ENCODE measurements at regions not wholly inside any gene's neighbourhood (a gene's known extent, or its start where the extent isn't known, plus 50 kb on each side); places are given as distances from the start of the nearest gene placed in this dataset.
A peak's percentile ranks its signal among the peaks of the same experiment; 100 is the strongest.

DNA sequence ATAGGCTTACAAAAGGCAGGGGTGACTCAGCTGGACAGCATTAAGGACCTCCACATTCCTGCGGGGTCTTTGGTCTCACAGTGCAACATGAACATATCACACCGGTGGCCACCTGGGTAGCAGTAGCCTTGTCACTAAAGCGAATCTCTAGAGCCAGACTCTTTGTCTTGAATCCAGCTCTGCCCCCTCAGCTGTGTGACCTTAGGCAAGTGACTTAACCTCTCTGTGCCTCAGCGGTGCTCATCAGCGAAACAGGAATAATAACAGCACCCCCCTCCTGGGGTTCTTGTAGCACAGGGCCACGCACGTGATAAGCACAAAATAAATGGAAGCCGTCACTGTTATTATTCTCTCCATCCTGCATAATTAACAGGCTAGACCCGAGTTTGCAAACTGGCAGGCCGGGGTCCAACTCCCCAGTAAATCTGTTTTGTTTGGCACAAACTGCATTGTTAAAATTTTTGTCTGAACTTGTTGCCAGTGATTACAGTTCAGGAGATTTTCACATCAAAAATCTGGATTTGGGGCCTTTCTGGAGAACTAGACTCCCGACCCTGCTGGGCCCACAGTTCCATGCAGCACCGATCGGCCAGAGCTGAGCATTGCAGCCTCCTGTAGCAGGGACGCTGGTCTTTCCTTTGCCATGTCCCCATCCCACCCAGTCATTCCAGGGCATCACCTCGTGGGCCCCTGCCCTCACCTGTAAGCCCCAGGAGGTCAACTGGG lies 174.8 kb downstream of the PHETA1 start:
- DNase-seq (ENCODE audit: low read depth) (no peak), FAIRE-seq (peak; percentile 52)
- TF ChIP-seq, protein P1, sequence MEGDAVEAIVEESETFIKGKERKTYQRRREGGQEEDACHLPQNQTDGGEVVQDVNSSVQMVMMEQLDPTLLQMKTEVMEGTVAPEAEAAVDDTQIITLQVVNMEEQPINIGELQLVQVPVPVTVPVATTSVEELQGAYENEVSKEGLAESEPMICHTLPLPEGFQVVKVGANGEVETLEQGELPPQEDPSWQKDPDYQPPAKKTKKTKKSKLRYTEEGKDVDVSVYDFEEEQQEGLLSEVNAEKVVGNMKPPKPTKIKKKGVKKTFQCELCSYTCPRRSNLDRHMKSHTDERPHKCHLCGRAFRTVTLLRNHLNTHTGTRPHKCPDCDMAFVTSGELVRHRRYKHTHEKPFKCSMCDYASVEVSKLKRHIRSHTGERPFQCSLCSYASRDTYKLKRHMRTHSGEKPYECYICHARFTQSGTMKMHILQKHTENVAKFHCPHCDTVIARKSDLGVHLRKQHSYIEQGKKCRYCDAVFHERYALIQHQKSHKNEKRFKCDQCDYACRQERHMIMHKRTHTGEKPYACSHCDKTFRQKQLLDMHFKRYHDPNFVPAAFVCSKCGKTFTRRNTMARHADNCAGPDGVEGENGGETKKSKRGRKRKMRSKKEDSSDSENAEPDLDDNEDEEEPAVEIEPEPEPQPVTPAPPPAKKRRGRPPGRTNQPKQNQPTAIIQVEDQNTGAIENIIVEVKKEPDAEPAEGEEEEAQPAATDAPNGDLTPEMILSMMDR (IDR thresholded peaks at IDR 0.05; ENCODE audit: insufficient read depth, low read length, severe bottlenecking): no peak
- H3K4me3 ChIP-seq (ENCODE audit: low read depth, low read length): no peak overlapping the region
- no peaks in the 10 kb centered on the region for H3K27me3 ChIP-seq (ENCODE audit: control insufficient read depth, insufficient read depth, low read length)
- no peaks in the 10 kb centered on the region for H3K36me3 ChIP-seq (ENCODE audit: control insufficient read depth, insufficient read depth, low read length)

DNA sequence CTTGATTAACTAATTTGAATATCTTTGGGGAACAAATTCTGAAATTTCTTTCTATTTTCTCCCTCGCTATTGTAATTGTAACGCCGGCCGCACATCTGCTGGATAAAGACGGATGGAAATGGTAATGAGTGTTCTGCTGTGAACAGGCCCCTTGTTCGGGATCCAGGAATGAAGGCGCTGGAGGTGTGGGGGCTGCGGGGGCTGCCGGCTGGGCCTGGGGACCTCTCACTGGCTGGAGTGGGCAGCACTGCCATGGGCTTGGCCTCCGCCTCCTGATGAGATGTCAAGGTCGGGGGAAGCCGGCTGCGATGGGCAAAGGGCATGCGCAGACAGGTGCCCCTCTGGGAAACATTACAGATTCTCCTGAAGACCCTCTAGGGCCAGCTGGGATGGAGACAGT lies 175.4 kb downstream of the PHETA1 start:
- no peak for FAIRE-seq
- no peak for DNase-seq (ENCODE audit: low read depth)
- no peaks in the 10 kb centered on the region for H3K27me3 ChIP-seq (ENCODE audit: control insufficient read depth, insufficient read depth, low read length)
- no peaks in the 10 kb centered on the region for H3K36me3 ChIP-seq (ENCODE audit: control insufficient read depth, insufficient read depth, low read length)
- no peak overlapping the region for H3K4me3 ChIP-seq (ENCODE audit: low read depth, low read length)
- TF ChIP-seq, protein P1 (IDR thresholded peaks at IDR 0.05; ENCODE audit: insufficient read depth, low read length, severe bottlenecking): no peak

DNA sequence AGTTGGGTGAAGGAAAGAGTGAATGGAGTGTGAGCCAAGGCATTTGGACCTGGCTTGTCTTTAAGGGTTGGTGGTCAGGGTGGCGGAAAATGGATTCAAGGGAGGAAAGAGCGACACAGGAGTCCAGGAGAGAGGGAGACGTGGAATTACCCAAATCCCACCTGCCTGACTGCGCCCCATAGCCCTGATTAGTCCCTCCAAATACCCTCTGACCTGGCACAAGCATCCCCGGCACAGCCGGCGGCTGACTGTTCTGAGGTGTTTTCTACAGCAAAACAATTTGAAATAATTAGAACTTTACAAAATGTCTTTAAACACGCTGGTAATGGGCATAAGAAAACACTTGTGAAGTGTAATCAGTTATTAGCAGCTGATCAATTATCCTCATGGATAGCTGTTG lies 175.8 kb downstream of the PHETA1 start:
- TF ChIP-seq, protein P1 (IDR thresholded peaks at IDR 0.05; ENCODE audit: insufficient read depth, low read length, severe bottlenecking): no peak
- no peak overlapping the region for H3K4me3 ChIP-seq (ENCODE audit: low read depth, low read length)
- no peaks in the 10 kb centered on the region for H3K27me3 ChIP-seq (ENCODE audit: control insufficient read depth, insufficient read depth, low read length)
- no peaks in the 10 kb centered on the region for H3K36me3 ChIP-seq (ENCODE audit: control insufficient read depth, insufficient read depth, low read length)
- no peak for FAIRE-seq
- no peak for DNase-seq (ENCODE audit: low read depth)

DNA sequence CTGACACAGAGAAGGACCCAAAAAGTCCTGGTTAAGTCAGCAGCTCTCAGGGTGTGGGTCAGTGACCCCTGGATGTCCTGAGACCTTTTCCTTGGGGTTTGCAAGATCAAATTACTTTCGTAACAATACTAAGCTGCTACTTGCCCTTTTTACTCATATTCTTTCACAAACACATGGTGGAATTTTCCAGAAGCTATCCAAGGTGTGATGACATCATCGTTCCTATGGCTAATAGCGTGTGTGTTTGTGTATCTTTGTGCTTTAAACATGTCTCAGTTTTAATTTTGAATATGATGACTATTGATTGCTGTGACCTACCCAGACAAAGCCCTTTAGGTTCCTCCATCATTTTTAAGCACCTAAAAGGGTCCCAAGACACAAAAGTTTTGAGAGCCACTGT lies 176.2 kb downstream of the PHETA1 start:
- peak; percentile 47 for FAIRE-seq

DNA sequence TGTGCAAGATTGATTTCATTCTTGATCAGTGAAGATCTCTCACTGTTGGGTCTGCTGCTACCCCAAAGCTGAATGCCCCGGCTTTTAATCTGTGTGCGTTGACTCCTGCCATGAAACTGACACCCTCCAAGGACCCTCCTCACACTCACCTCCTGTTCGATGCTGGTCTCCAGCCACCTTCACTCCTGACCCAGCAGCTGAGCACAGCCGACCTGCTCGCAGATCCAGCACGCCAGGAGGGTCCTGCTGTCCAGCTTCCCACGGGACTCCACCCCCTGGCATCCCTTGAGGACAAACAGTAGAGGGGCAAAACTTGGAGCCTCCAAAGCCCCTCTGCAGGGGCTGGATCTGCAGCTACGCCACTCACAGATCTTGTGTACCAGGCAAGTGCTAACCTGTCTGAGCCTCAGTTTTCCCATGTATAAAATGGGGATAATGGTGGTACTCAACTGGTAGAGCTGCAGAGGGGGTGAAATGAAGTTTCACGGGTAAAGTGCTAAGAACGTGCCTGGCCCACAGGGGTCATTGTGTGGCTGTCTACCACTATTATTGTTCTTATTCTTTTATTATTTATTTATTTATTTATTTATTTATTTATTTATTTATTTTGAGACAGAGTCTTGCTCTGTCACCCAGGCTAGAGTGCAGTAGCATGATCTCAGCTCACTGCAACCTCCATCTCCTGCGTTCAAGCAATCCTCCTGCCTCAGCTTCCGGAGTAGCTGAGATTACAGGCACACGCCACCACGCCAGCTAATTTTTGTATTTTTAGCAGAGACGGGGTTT lies 178.0 kb downstream of the PHETA1 start:
- no peaks in the 10 kb centered on the region for H3K27me3 ChIP-seq (ENCODE audit: control insufficient read depth, insufficient read depth, low read length)
- no peaks in the 10 kb centered on the region for H3K36me3 ChIP-seq (ENCODE audit: control insufficient read depth, insufficient read depth, low read length)
- H3K4me3 ChIP-seq (ENCODE audit: low read depth, low read length): no peak overlapping the region
- TF ChIP-seq, protein P1 (IDR thresholded peaks at IDR 0.05; ENCODE audit: insufficient read depth, low read length, severe bottlenecking): no peak
- DNase-seq (ENCODE audit: low read depth) (no peak), FAIRE-seq (no peak)

More for the DNA sequence above, 176.2 kb downstream of the PHETA1 start:
- DNase-seq (ENCODE audit: low read depth): peak; percentile 55
- TF ChIP-seq, protein P1 (IDR thresholded peaks at IDR 0.05; ENCODE audit: insufficient read depth, low read length, severe bottlenecking): no peak
- no peak overlapping the region for H3K4me3 ChIP-seq (ENCODE audit: low read depth, low read length)
- no peaks in the 10 kb centered on the region for H3K36me3 ChIP-seq (ENCODE audit: control insufficient read depth, insufficient read depth, low read length)
- no peaks in the 10 kb centered on the region for H3K27me3 ChIP-seq (ENCODE audit: control insufficient read depth, insufficient read depth, low read length)

All from bronchial epithelial cell (primary cell).